ENCODE measurements at regions not wholly inside any gene's neighbourhood (a gene's known extent, or its start where the extent isn't known, plus 50 kb on each side); places are given as distances from the start of the nearest gene placed in this dataset.

- no peak for TF ChIP-seq CTCF (IDR thresholded peaks at IDR 0.05)
- Histone ChIP-seq H3K27me3 (ENCODE audit: control insufficient read depth in 1 of 2, insufficient read depth in 2 of 2, low read length in 2 of 2) (peaks cover 0 to 5% of the 10 kb centered on the region in 2 experiments), H3K27ac (ENCODE audit: low read depth in 1 of 2, low read length in 2 of 2) (no peak overlapping the region), H3K9me3 (ENCODE audit: control insufficient read depth in 1 of 2, insufficient read depth in 1 of 2, low read length in 2 of 2) (no peaks in the 10 kb centered on the region), H3K4me3 (ENCODE audit: low read length) (no peak overlapping the region), H3K4me1 (ENCODE audit: insufficient read depth, low read length) (no peaks in the 10 kb centered on the region), H3K36me3 (ENCODE audit: insufficient read depth, low read length) (no peaks in the 10 kb centered on the region)
- POLR2A ChIA-PET: no interaction called here
- ATAC-seq (ENCODE audit: poor library complexity) (no peak), DNase-seq (no peak)
- no peaks in the 10 kb centered on the region for H3K4me1 Mint-ChIP-seq (ENCODE audit: low read depth)
- CTCF ChIA-PET: interaction anchor here (0.5 kb wide), 1 partner anchor 335 kb away, joined by 3 read pairs; no protein-coding TSS in a partner anchor
- H3K27ac Mint-ChIP-seq: no peak overlapping the region
- no peaks in the 10 kb centered on the region for H3K9me3 Mint-ChIP-seq
- H3K27me3 Mint-ChIP-seq: peaks cover 18% of the 10 kb centered on the region
- H3K4me3 Mint-ChIP-seq: no peak overlapping the region
- H3K36me3 Mint-ChIP-seq (ENCODE audit: low read depth): no peaks in the 10 kb centered on the region
- intact Hi-C loops (cut with DNase I, micrococcal nuclease): no loop called here
Observed at GRCh38 chr5:108661590-108662219, 86.0 kb upstream of the FER start.

- Mint-ChIP-seq H3K27me3 (peaks cover 18% of the 10 kb centered on the region), H3K9me3 (no peaks in the 10 kb centered on the region), H3K4me3 (no peak overlapping the region), H3K27ac (no peak overlapping the region), H3K4me1 (ENCODE audit: low read depth) (no peaks in the 10 kb centered on the region), H3K36me3 (ENCODE audit: low read depth) (no peaks in the 10 kb centered on the region)
- Histone ChIP-seq H3K4me1 (ENCODE audit: insufficient read depth, low read length) (no peaks in the 10 kb centered on the region), H3K27me3 (ENCODE audit: control insufficient read depth in 1 of 2, insufficient read depth in 2 of 2, low read length in 2 of 2) (peaks cover 0 to 5% of the 10 kb centered on the region in 2 experiments), H3K9me3 (ENCODE audit: control insufficient read depth in 1 of 2, insufficient read depth in 1 of 2, low read length in 2 of 2) (no peaks in the 10 kb centered on the region), H3K36me3 (ENCODE audit: insufficient read depth, low read length) (no peaks in the 10 kb centered on the region), H3K27ac (ENCODE audit: low read depth in 1 of 2, low read length in 2 of 2) (no peak overlapping the region), H3K4me3 (ENCODE audit: low read length) (no peak overlapping the region)
- intact Hi-C loops (cut with DNase I, micrococcal nuclease): no loop called here
- POLR2A ChIA-PET: no interaction called here
- CTCF ChIA-PET: no interaction called here
- no peak for TF ChIP-seq CTCF (IDR thresholded peaks at IDR 0.05)
- ATAC-seq (ENCODE audit: poor library complexity): no peak
- DNase-seq: no peak
Observed at GRCh38 chr5:108661024-108661423, 86.7 kb upstream of the FER start.

GRCh38 chr5:108660291-108660690, 87.4 kb upstream of the FER start:
- TF ChIP-seq CTCF (IDR thresholded peaks at IDR 0.05): no peak
- Mint-ChIP-seq H3K4me3 (no peak overlapping the region), H3K27ac (no peak overlapping the region), H3K4me1 (ENCODE audit: low read depth) (no peaks in the 10 kb centered on the region), H3K9me3 (no peaks in the 10 kb centered on the region), H3K27me3 (peaks cover 18% of the 10 kb centered on the region), H3K36me3 (ENCODE audit: low read depth) (no peaks in the 10 kb centered on the region)
- Histone ChIP-seq H3K27ac (ENCODE audit: low read depth in 1 of 2, low read length in 2 of 2) (no peak overlapping the region), H3K36me3 (ENCODE audit: insufficient read depth, low read length) (no peaks in the 10 kb centered on the region), H3K9me3 (ENCODE audit: control insufficient read depth in 1 of 2, insufficient read depth in 1 of 2, low read length in 2 of 2) (no peaks in the 10 kb centered on the region), H3K27me3 (ENCODE audit: control insufficient read depth in 1 of 2, insufficient read depth in 2 of 2, low read length in 2 of 2) (peaks cover 0 to 5% of the 10 kb centered on the region in 2 experiments), H3K4me1 (ENCODE audit: insufficient read depth, low read length) (no peaks in the 10 kb centered on the region), H3K4me3 (ENCODE audit: low read length) (no peak overlapping the region)
- no peak for DNase-seq
- CTCF ChIA-PET: no interaction called here
- intact Hi-C loops (cut with DNase I, micrococcal nuclease): no loop called here
- no peak for ATAC-seq (ENCODE audit: poor library complexity)
- POLR2A ChIA-PET: no interaction called here

Data from CD4-positive, alpha-beta T cell (primary cell).